Neural cell (in vitro differentiated cells): ENCODE measurements at regions not wholly inside any gene's neighbourhood (a gene's known extent, or its start where the extent isn't known, plus 50 kb on each side); places are given as distances from the start of the nearest gene placed in this dataset.

Experiments used
- H2AFZ ChIP-seq: fragments of 200-600, 300-800 bp; sonication (generic), shearing (Covaris generic); 2 replicates; pipeline ENCODE4 v1.6.0; 2014; ENCODE audit warnings: low read depth, mild to moderate bottlenecking, antibody characterized with exemption, low read length, moderate library complexity
- H3F3A ChIP-seq: fragments of 200-600 bp; shearing (Covaris generic); 2 replicates; pipeline ENCODE4 v1.6.1; 2016; ENCODE audit warnings: mild to moderate bottlenecking, moderate library complexity, mixed read lengths, antibody characterized with exemption, low read length; ENCODE audit not compliant: insufficient read depth, poor library complexity, severe bottlenecking
- H3K27ac ChIP-seq: fragments of 200-600, 300-800 bp; sonication (generic), shearing (Covaris generic); 2 replicates; pipeline ENCODE4 v1.5.1; 2014; ENCODE audit warnings: mild to moderate bottlenecking, low read length, moderate library complexity
- H3K27me3 ChIP-seq: fragments of 300-800, 200-600 bp; sonication (generic), shearing (Covaris generic); 2 replicates; pipeline ENCODE4 v1.6.0; 2014; ENCODE audit warnings: mild to moderate bottlenecking, low read depth, low read length, moderate library complexity; ENCODE audit not compliant: insufficient read depth
- H3K36me3 ChIP-seq: fragments of 300-800, 200-600 bp; sonication (generic), shearing (Covaris generic); 2 replicates; pipeline ENCODE4 v1.5.1; 2014; ENCODE audit warnings: mild to moderate bottlenecking, antibody characterized with exemption, low read length, moderate library complexity; ENCODE audit not compliant: insufficient read depth
- H3K4me2 ChIP-seq: fragments of 300-800, 200-600 bp; sonication (generic), shearing (Covaris generic); 2 replicates; pipeline ENCODE4 v1.6.0; 2014; ENCODE audit warnings: mild to moderate bottlenecking, low read length
- H3K4me3 ChIP-seq: fragments of 300-800, 200-600 bp; sonication (generic), shearing (Covaris generic); 2 replicates; pipeline ENCODE4 v1.5.1; 2014; ENCODE audit warnings: mild to moderate bottlenecking, low read length, moderate library complexity
- H3K79me2 ChIP-seq: fragments of 200-600 bp; shearing (Covaris generic); replicated peaks from 2 replicates; pipeline ENCODE4 v1.6.0; 2014; ENCODE audit warnings: mild to moderate bottlenecking, low read length, moderate library complexity; ENCODE audit not compliant: insufficient read depth
- H3K9ac ChIP-seq: fragments of 300-800, 200-600 bp; sonication (generic), shearing (Covaris generic); 2 replicates; pipeline ENCODE4 v1.6.1; 2016; ENCODE audit warnings: mild to moderate bottlenecking, low read length, mixed read lengths
- H3K9me2 ChIP-seq: fragments of 200-600 bp; shearing (Covaris generic); 2 replicates; pipeline ENCODE4 v1.6.1; 2016; ENCODE audit warnings: mild to moderate bottlenecking, low read length, mixed read lengths; ENCODE audit not compliant: insufficient read depth
- H3K9me3 ChIP-seq: fragments of 200-600, 300-800 bp; sonication (generic), shearing (Covaris generic); 2 replicates; pipeline ENCODE4 v1.6.1; 2016; ENCODE audit warnings: mild to moderate bottlenecking, mixed run types, low read length, moderate library complexity, mixed read lengths
- H4K20me1 ChIP-seq: fragments of 200-600 bp; shearing (Covaris generic); 2 replicates; pipeline ENCODE4 v1.6.1; 2016; ENCODE audit warnings: mild to moderate bottlenecking, mixed run types; ENCODE audit not compliant: insufficient read depth
- CTCF ChIP-seq: fragments of 450-650 bp; IDR thresholded peaks from 2 replicates; pipeline ENCODE4 v1.5.1; 2014; ENCODE audit warnings: antibody characterized with exemption, mild to moderate bottlenecking, moderate library complexity; ENCODE audit not compliant: poor library complexity, severe bottlenecking
- EP300 ChIP-seq: fragments of 450-650 bp; conservative IDR thresholded peaks from 2 replicates; pipeline ENCODE4 v1.6.1; 2014; ENCODE audit warnings: antibody characterized with exemption, mild to moderate bottlenecking, moderate library complexity; ENCODE audit not compliant: poor library complexity, severe bottlenecking
- EZH2 ChIP-seq: fragments of 200-600, 300-800 bp; shearing (Covaris generic), sonication (generic); IDR thresholded peaks from 2 replicates; pipeline ENCODE4 v1.6.1; 2014; ENCODE audit warnings: antibody characterized with exemption, low read length, borderline replicate concordance, mild to moderate bottlenecking; ENCODE audit not compliant: insufficient read depth, poor library complexity, severe bottlenecking
- MXI1 ChIP-seq: fragments of 450-650 bp; conservative IDR thresholded peaks from 2 replicates; pipeline ENCODE4 v1.6.1; 2014; ENCODE audit warnings: antibody characterized with exemption, mild to moderate bottlenecking; ENCODE audit not compliant: poor library complexity, severe bottlenecking
- POLR2AphosphoS5 ChIP-seq: IDR thresholded peaks from 2 replicates; pipeline ENCODE4 v1.6.1; 2012
- RAD21 ChIP-seq: fragments of 450-650 bp; conservative IDR thresholded peaks from 2 replicates; pipeline ENCODE4 v1.6.1; 2014; ENCODE audit warnings: antibody characterized with exemption, mild to moderate bottlenecking, moderate library complexity
- REST ChIP-seq: IDR thresholded peaks from 2 replicates; pipeline ENCODE4 v1.6.1; 2012; ENCODE audit warnings: borderline replicate concordance
- SMC3 ChIP-seq: fragments of 450-650 bp; conservative IDR thresholded peaks from 2 replicates; pipeline ENCODE4 v1.6.1; 2014; ENCODE audit warnings: antibody characterized with exemption, mild to moderate bottlenecking, moderate library complexity; ENCODE audit not compliant: poor library complexity
- TAF1 ChIP-seq: IDR thresholded peaks from 2 replicates; pipeline ENCODE4 v1.6.1; 2012; ENCODE audit warnings: low read depth

- H3K36me3 ChIP-seq, result no peaks in the 10 kb centered on the region
- H3K79me2 ChIP-seq, result no peaks in the 10 kb centered on the region
- no peak overlapping the region for H3K4me2 ChIP-seq
- H3K9ac ChIP-seq, result no peak overlapping the region
- H3F3A ChIP-seq, result no peaks in the 10 kb centered on the region
- no peak overlapping the region for H2AFZ ChIP-seq
- TF ChIP-seq SMC3 (no peak), RAD21 (no peak)
- no peaks in the 10 kb centered on the region for H3K9me2 ChIP-seq
- no peak overlapping the region for H3K4me3 ChIP-seq
- no peak overlapping the region for H3K27ac ChIP-seq
- no peaks in the 10 kb centered on the region for H3K27me3 ChIP-seq
- no peaks in the 10 kb centered on the region for H3K9me3 ChIP-seq
- no peaks in the 10 kb centered on the region for H4K20me1 ChIP-seq
Observed at GRCh38 chr18:75812761-75813160, 385.3 kb upstream of the SMIM21 start.

GRCh38 chr18:75810961-75811551, 383.6 kb upstream of the SMIM21 start:
- Histone ChIP-seq H3K4me3 (no peak overlapping the region), H3K27me3 (no peaks in the 10 kb centered on the region), H3K4me2 (no peak overlapping the region), H4K20me1 (no peaks in the 10 kb centered on the region), H3K36me3 (no peaks in the 10 kb centered on the region), H3K9ac (no peak overlapping the region), H3F3A (no peaks in the 10 kb centered on the region), H3K9me3 (no peaks in the 10 kb centered on the region), H3K27ac (no peak overlapping the region), H3K79me2 (no peaks in the 10 kb centered on the region), H3K9me2 (no peaks in the 10 kb centered on the region), H2AFZ (no peak overlapping the region)
- TF ChIP-seq MXI1 (no peak), EP300 (no peak), CTCF (no peak), POLR2AphosphoS5 (no peak), EZH2 (no peak), SMC3 (no peak), RAD21 (no peak), REST (no peak)

- H3K9me3 ChIP-seq, result no peaks in the 10 kb centered on the region
- H3K4me3 ChIP-seq, result no peak overlapping the region
- no peaks in the 10 kb centered on the region for H3K36me3 ChIP-seq
- no peak for TF ChIP-seq REST
- TF ChIP-seq RAD21, result no peak
- TF ChIP-seq EZH2, result no peak
- no peak for TF ChIP-seq POLR2AphosphoS5
- TF ChIP-seq SMC3, result no peak
- TF ChIP-seq TAF1, result no peak
- no peak for TF ChIP-seq MXI1
- TF ChIP-seq CTCF, result no peak
- TF ChIP-seq EP300, result no peak
- H3K9me2 ChIP-seq, result no peaks in the 10 kb centered on the region
- H3K79me2 ChIP-seq, result no peaks in the 10 kb centered on the region
- H3K27ac ChIP-seq, result no peak overlapping the region
- no peak overlapping the region for H3K9ac ChIP-seq
- H3K4me2 ChIP-seq, result no peak overlapping the region
- H3F3A ChIP-seq, result no peaks in the 10 kb centered on the region
- H2AFZ ChIP-seq, result no peak overlapping the region
- no peaks in the 10 kb centered on the region for H3K27me3 ChIP-seq
- H4K20me1 ChIP-seq, result no peaks in the 10 kb centered on the region
Observed at GRCh38 chr18:75810516-75810915, 383.0 kb upstream of the SMIM21 start.
